SW480 (cell line): ENCODE measurements at regions not wholly inside any gene's neighbourhood (a gene's known extent, or its start where the extent isn't known, plus 50 kb on each side); places are given as distances from the start of the nearest gene placed in this dataset.
"Not testable (repeated sequence)": the region's sequence is repeated elsewhere in the genome, so short reads cannot be mapped to it uniquely, and the experiment has no call there.

Source experiments
- DNase-seq: peaks from one replicate; pipeline ENCODE4 v3.0.0-alpha.2; 2016; ENCODE audit warnings: low spot score

GRCh38 chr12:107144441-107144840, 51.1 kb upstream of the CRY1 start:
- DNase-seq, result no peak

- DNase-seq, result no peak
Measured at GRCh38 chr12:107144990-107145389, 51.6 kb upstream of the CRY1 start.

- no peak for DNase-seq
Measured at GRCh38 chr12:107145397-107145796, 52.0 kb upstream of the CRY1 start.

GRCh38 chr12:107148107-107148506, 54.8 kb upstream of the CRY1 start:
- DNase-seq, result no peak

- DNase-seq, result no peak
Measured at GRCh38 chr12:107152315-107152714, 59.0 kb upstream of the CRY1 start.

DNA sequence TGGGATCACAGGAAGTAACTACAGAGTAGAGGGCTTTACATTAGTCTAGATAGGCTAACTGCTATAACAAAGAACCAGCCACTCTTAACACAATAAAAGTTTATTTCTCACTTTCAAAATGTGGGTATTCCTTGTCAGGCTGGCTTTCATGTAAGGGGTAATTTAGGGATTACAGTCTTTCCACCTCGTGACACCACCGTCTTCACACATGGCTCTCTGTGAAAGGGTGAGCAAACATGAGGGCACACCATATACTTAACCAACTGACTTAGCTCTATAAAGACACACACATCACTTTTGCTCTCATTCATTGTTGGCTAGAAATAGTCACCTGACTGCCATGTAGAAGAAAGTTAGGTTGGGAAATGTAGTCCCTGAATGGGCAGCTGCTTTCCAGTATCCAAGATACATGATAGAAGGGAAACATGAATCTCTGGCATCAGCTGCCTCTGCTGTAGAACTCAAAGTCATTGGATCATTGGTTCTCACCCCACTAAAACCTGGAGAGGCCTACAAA, 66.1 kb upstream of the CRY1 start:
- DNase-seq, result peak; percentile 1

- no peak for DNase-seq
Measured at GRCh38 chr12:107163413-107163812, 70.1 kb upstream of the CRY1 start.

DNA sequence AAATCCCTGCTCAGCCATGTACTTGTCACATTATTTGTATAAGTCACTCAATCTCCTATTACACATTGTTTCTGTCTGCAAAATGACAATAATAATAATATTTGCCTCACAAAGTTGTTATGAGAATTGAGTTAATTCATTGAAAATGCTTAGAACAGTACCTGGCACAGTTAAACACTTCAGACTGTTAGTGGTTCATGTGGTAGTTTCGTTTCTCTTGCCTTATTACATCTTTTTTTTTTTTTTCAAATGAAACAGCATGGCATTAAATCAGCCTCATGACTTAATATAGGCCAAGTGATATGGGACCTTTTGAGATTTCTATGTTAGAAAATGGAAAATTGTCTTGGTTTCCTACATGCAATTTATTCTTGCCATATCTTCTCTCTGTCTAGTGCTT, 71.0 kb upstream of the CRY1 start:
- no peak for DNase-seq

GRCh38 chr12:107165581-107165980, 72.2 kb upstream of the CRY1 start:
- no peak for DNase-seq

- no peak for DNase-seq
Measured at GRCh38 chr12:107167756-107168155, 74.4 kb upstream of the CRY1 start.

DNA sequence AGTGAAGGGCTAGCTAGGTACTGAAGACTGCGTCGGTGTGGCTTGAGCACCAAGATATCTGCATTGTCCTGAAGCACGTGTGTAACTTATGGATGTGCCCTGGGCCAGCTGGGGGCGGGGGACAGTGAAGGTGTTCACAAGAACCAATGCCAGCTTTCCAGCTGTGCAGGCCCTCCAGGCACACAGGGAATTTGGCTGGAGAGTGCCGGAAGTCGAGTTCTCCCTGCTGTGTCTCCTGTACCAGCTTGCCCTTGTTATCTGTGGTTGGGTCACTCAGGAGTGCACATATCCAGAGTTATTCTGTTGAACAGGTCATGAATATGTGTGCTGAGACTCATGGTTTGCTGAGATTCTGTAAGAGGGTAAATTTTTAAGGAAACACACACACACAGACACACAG, 75.9 kb upstream of the CRY1 start:
- DNase-seq, result no peak

DNA sequence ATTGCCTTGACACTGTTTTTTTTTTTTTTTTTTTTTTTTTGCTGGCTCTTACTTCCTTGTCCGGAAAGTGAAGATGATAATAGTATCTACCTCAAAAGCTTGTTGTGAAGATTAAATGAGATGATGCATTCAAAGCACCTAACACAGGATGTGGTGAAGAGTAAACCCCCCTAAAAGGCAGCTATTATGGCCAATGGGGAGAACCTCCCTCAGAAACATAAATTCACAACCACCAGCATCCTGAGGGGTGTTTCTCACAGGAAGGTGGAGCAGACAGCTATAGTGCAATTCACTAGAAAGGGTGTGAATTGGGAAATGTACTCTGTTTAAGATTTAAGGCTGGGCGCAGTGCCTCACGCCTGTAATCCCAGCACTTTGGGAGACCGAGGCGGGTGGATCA, 85.4 kb upstream of the CRY1 start:
- DNase-seq, result no peak

GRCh38 chr12:107179871-107180270, 86.5 kb upstream of the CRY1 start:
- no peak for DNase-seq

- DNase-seq, result no peak
Measured at GRCh38 chr12:107180272-107180671, 86.9 kb upstream of the CRY1 start.

DNA sequence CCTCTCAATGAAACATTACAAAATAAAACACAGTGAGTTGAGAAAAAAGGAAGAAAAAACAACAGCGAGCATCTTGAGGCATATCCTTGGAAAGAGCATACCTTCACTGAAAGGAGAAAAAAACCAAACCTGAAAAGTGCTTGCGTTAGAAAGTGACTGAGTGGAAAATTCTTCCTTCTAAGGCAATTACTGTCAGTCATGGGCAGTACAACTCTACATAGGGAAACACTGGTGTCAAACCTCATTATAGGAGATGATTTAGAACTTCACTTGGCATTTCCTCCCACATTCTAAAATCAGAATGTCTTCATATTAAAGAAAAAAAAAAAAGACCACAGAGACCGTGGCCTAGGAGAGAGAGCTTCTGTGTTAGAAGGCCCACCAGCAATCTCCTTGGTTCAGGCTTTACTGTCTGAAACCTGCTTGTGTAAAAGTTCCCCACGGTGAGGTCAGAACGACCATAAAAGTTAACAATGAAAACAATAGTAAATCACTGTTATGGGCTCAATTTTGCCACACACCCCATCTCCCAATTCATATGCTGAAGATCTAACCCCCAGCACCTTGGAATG, 91.1 kb upstream of the CRY1 start:
- DNase-seq, result no peak

DNA sequence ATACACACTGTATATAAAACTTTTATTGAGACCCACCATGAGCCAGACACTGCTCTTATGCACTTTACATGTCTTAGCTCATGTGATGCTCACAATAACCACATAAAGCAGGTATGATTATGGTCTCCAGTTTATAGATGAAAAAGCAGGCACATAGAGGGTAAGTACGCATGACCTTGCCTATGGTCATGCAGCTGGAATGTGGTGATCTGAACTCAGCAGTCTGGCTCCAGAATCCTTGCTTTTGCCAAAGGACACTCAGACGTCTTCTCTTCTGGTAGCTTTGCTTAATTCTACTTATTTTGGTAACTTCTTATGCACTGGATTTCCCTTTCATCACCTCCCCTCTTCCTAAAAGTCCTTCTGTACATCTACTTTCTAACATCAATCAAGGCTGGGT, 103.3 kb upstream of the CRY1 start:
- DNase-seq, result no peak

DNA sequence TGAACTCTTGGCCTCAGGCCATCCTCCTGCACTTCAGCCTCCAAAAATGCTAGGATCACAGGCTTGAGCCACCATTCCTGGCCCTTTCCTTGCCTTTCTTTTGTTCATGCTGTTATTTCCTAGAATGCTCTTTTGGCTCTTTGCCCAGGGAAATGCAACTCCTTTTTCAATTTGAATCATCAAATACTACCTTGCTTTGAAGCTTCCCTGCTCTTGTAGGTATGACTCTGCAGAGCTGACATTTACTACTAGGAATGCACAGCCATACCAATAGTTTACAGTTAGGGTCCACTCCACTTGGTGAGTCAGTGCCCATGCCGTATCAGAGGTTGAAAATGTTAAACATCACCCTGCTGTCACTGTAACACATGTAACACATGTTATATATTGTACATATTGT, 107.0 kb upstream of the CRY1 start:
- DNase-seq, result peak; percentile 66

DNA sequence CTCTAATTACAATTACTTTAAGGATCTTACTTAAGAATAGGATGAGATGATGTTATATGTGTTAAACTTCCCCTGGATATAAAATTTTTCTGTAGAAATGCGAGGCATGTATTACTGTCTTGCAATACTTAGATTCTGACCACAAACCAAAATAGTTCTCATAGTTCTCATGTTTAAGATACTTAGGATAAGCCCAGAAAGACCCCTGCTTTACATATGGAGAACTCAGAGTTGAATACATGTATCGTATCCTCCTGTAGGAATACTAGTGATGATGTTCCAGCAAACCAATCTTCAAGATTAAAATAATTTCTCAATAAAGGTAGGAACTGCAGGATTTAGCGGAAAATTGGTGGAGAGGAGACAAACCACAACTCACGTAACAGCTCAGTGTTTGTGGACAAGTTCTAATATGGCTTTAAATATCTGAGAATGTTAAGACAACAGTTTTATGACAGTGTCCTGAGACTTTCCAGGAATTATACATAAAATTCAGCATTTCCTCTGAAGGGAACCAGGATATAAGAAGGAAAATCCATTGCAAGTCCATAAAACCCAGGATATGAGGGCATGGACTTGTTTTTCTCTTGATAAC, 114.7 kb upstream of the CRY1 start:
- DNase-seq, result no peak

GRCh38 chr12:107209700-107210099, 116.4 kb upstream of the CRY1 start:
- DNase-seq, result not testable (repeated sequence)

GRCh38 chr12:107214373-107214773, 121.0 kb upstream of the CRY1 start:
- peak; percentile 58 for DNase-seq

DNA sequence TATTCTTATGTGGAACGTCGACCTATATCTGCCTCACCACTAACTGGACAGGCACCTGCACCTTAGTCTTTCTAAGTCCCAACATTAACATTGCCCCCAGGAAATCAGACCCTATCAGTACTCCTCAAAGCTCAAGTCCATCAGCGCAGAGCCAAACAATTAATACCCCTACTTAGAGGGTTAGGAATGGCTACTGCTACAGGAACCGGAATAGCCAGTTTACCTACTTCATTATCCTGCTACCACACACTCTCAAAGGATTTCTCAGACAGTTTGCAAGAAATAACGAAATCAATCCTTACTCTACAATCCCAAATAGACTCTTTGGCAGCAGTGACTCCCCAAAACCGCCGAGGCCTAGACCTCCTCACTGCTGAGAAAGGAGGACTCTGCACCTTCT, 123.1 kb upstream of the CRY1 start:
- not testable (repeated sequence) for DNase-seq

DNA sequence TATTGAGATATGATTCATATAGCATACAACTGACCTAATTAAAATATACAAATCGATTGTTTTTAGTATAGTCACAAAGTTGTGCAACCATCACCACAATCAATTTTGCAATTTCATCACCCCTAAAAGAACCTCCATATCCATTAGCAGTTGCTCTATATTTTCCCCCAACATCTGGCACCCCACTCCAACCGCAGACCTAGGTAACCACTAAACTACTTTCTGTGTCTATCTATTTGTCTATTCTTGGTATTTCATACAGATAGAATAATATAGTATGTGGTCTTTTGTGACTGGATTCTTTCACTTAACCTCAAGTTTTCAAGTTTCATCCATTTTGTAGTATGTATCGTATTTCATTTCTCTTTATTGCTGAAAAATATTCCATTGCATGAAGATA, 126.0 kb upstream of the CRY1 start:
- DNase-seq, result no peak

DNA sequence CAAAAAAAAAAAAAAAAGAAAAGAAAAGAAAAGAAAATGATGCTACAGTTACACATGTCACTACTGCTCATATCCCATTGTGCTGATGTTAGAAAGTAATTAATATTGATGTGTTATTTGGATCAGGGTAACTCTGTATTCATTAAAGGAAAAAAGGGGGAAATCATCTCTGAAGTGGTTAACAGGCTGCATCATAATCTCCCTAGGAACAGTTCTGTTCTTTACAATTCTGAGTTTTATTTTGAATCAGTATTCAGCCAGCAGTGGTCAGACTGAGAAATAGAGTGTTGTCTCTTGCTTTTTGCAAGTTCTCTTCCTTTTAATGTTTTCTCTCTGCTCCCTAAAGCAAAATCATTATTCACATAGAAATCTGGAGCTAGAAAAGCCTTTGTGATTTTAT, 128.6 kb upstream of the CRY1 start:
- DNase-seq, result no peak

- no peak for DNase-seq
Measured at GRCh38 chr12:107223821-107224220, 130.5 kb upstream of the CRY1 start.
